ENCODE measurements at regions not wholly inside any gene's neighbourhood (a gene's known extent, or its start where the extent isn't known, plus 50 kb on each side); places are given as distances from the start of the nearest gene placed in this dataset.
"Not testable (repeated sequence)": the region's sequence is repeated elsewhere in the genome, so short reads cannot be mapped to it uniquely, and the experiment has no call there.

DNA sequence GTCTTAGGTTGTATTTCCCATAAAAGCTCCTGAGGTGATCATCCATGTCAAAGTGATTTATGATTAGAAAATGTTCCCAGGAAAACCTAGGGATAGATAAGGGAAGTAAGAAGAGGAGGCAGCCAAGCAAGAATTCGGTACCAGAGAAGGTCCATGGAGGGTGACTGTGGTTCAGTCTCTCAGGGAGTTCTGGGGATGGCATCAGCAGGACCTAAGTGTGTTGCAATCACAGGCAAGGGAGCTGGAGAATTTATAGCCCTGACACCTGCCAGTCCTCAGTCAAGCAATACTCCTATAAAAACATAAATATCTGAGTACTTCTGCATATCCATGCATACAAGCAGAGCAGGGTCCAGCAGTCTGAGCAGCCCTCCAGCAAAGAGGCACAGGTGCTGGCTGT, 95.6 kb upstream of the TOPAZ1 start:
- Mint-ChIP-seq H3K36me3 (no peaks in the 10 kb centered on the region), H3K4me3 (no peak overlapping the region), H3K9me3 (peaks cover 1% of the 10 kb centered on the region), H3K27ac (no peak overlapping the region), H3K4me1 (no peaks in the 10 kb centered on the region), H3K27me3 (peaks cover 47% of the 10 kb centered on the region)
- DNase-seq, result no peak

DNA sequence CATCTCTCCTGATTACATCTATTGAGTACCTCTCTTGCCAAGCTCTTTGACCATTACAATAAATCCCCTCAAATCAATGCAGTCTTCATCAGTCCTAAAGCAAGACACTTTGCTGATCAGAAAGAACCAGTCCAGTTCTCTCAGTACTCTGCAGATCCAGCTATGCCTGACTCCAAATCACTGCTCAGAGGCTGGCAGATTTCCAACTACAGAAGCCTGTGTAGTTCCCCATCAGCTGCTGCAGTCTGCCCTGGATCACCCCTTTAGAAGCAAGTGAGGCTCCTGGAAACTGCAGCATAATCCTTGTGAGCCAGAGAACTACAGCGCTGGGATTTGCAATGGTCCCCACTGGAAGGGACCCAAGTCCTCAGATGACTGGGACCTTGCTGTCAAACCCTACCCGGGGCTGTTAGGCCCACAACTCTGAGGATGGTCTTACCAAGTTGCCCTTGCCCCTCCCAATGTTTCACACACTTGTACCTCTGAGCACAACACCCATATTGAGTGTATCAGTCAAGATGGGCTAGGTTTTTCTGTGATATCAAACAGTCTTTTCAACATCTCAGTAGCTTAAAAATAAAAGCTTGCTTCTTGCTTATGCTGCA, 81.9 kb upstream of the TOPAZ1 start:
- no peak overlapping the region for H3K4me3 Mint-ChIP-seq
- no peaks in the 10 kb centered on the region for H3K36me3 Mint-ChIP-seq
- H3K27me3 Mint-ChIP-seq, result peaks cover 34% of the 10 kb centered on the region
- H3K9me3 Mint-ChIP-seq, result no peaks in the 10 kb centered on the region
- no peaks in the 10 kb centered on the region for H3K4me1 Mint-ChIP-seq
- no peak for DNase-seq
- no peak overlapping the region for H3K27ac Mint-ChIP-seq

DNA sequence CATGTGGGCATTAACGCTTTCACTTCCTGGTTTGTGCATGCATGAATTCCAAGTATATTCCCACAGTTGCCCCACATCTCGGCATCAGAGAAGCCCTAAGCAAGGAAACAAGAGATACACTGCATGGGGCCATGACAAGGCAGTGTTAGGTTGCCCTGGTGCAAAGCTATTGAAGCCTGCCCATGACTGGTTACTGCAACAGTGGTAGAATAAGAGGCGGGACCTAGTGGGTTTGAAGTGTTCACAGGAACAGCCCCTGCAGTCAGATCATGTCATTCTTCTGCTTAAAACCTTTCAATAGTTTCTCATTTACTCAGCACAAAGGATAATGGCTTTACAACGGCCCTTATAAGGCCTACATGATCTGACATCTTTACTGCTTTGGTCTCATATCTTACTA, 80.9 kb upstream of the TOPAZ1 start:
- DNase-seq, result no peak
- Mint-ChIP-seq H3K36me3 (no peaks in the 10 kb centered on the region), H3K27me3 (peaks cover 32% of the 10 kb centered on the region)

DNA sequence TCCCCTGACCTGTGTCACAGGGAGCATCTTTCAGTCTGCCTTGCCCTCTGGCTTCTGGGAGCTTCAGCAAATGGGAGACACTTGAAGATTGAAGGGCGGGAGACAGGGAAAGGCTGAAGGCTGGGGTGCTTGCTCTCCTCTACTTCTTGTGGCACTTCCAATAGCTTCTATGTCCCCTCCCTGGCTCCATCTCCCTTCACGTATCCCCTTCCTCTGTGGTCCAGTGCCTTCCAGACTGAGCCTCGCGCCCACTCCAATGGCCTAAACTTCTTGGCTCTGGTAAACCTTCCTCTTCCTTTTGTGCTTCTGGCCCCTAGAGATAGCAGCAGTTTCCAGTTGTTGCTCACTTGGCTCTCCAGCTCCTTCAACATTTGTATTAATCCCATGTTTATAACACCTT, 69.8 kb upstream of the TOPAZ1 start:
- Mint-ChIP-seq H3K4me1 (no peaks in the 10 kb centered on the region), H3K4me3 (no peak overlapping the region), H3K36me3 (no peaks in the 10 kb centered on the region)

More for the DNA sequence above, 80.9 kb upstream of the TOPAZ1 start:
- no peaks in the 10 kb centered on the region for H3K4me1 Mint-ChIP-seq
- no peak overlapping the region for H3K4me3 Mint-ChIP-seq
- H3K9me3 Mint-ChIP-seq, result no peaks in the 10 kb centered on the region
- H3K27ac Mint-ChIP-seq, result no peak overlapping the region

DNA sequence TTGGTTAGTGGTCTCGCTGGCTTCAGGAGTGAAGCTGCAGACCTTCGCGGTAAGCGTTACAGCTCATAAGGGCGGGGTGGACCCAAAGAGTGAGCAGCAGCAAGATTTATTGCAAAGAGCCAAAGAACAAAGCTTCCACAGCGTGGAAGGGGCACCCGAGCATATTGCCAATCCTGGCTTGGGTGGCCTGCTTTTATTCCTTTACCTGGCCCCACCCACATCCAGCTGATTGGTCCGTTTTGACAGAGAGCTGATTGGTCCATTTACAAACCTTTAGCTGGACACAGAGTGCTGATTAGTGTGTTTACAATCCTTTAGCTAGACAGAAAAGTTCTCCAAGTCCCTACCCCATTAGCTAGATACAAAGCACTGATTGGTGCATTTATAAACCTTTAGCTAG, 69.0 kb upstream of the TOPAZ1 start:
- H3K4me1 Mint-ChIP-seq, H3K4me3 Mint-ChIP-seq, H3K36me3 Mint-ChIP-seq, H3K9me3 Mint-ChIP-seq, DNase-seq, H3K27ac Mint-ChIP-seq: not testable (repeated sequence)
- peaks cover 27% of the 10 kb centered on the region for H3K27me3 Mint-ChIP-seq

More for the DNA sequence above, 69.8 kb upstream of the TOPAZ1 start:
- peaks cover 27% of the 10 kb centered on the region for H3K27me3 Mint-ChIP-seq
- DNase-seq, result no peak
- H3K27ac Mint-ChIP-seq, result no peak overlapping the region
- peaks cover 4% of the 10 kb centered on the region for H3K9me3 Mint-ChIP-seq

DNA sequence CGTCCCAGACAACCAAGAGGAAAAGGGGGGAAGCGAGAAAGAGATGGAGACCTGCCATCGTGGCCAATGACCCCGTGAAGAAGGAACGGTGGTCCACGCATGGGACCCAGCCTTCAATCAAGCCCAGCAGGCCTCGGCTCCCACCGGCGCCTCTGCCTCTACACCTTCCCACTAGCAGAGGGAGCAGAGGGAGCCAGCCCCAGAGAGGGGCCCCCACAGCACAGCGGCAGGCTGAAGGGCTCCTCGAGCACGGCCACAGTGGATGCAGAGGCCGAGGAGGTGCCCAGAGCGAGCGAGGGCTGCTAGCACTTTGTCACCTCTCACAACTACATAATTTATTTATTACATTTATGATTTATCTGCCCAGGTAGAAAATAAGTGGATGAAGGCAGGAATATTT, 68.4 kb upstream of the TOPAZ1 start:
- Mint-ChIP-seq H3K9me3 (peaks cover 4% of the 10 kb centered on the region), H3K4me1 (no peaks in the 10 kb centered on the region), H3K4me3 (no peak overlapping the region), H3K36me3 (no peaks in the 10 kb centered on the region), H3K27ac (no peak overlapping the region), H3K27me3 (peaks cover 23% of the 10 kb centered on the region)
- DNase-seq, result no peak

DNA sequence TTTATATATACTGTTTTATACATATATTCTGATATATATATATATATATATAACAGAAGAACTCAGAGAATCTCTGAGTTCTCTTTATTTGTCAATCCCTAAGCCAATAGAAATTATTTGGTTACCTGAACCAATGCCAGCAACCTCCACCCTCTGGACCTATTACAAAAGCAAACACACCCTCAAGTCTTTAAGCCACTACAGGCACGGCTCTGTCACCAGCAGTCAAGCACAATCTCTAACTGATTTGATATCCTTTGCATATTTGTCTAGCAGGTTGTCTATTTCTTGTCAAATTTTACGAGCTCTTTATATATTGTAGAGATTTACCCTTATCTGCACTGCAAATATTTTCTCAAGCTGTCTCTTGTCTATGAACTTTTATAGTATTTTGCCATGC, 66.6 kb upstream of the TOPAZ1 start:
- Mint-ChIP-seq H3K4me3 (no peak overlapping the region), H3K9me3 (peaks cover 4% of the 10 kb centered on the region), H3K4me1 (no peaks in the 10 kb centered on the region), H3K27ac (no peak overlapping the region), H3K27me3 (peaks cover 23% of the 10 kb centered on the region), H3K36me3 (no peaks in the 10 kb centered on the region)
- no peak for DNase-seq

DNA sequence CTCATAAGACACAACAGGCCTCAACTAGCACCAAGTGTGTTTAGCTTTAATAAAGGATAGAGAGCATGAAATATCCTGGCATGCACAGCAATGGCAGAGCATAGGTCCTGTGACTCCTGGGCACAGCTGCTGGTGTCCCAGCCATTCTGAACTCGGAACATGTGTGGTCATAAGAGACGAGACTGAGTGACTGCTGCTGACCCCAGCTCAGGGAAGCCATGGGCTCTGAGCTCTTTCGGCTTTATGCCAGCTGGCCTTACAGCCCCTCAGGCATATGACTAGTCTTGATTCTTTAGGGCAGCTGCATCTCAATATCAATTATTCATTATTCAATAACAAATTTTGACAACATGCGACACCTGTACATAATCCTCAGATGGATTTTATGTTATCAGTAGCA, 62.4 kb upstream of the TOPAZ1 start:
- H3K4me1 Mint-ChIP-seq, result peaks cover 2% of the 10 kb centered on the region
- no peak overlapping the region for H3K27ac Mint-ChIP-seq
- peaks cover 12% of the 10 kb centered on the region for H3K27me3 Mint-ChIP-seq
- no peak for DNase-seq
- H3K36me3 Mint-ChIP-seq, result no peaks in the 10 kb centered on the region
- no peaks in the 10 kb centered on the region for H3K9me3 Mint-ChIP-seq
- H3K4me3 Mint-ChIP-seq, result no peak overlapping the region

DNA sequence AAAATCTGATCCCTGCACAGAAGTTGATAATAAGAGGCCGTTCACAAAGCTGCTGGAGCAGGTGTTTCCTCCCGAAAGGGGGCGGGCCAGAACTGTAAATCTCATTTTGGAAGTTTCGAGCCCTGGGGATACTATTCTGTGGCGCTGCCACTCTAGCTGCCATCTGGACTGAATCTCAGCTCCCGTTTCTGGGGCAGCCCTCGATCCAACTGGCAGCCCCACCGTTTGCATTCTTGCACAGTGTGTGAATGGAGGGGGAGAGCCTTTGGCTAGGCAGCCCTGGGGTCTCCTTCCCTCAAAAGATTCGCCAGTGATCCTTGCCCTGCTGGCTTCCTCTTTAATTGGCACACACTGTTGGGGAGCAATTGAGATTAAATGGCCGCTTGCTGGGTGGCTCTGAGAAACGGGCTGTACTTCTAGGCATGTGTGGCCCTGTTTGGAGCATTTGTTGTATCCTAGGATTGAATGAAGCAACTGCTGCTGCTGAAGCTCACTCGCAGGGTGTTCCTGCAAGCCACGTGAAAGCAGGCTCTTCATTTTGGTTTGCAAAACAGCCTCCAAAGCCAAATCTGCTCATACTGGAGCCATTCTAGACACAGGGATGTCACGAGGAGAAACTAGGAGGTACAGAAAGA, 57.2 kb upstream of the TOPAZ1 start:
- H3K4me3 Mint-ChIP-seq, result no peak overlapping the region
- H3K4me1 Mint-ChIP-seq, result peaks cover 5% of the 10 kb centered on the region
- no peaks in the 10 kb centered on the region for H3K9me3 Mint-ChIP-seq
- peaks cover 26% of the 10 kb centered on the region for H3K27me3 Mint-ChIP-seq
- H3K36me3 Mint-ChIP-seq, result no peaks in the 10 kb centered on the region
- no peak for DNase-seq
- no peak overlapping the region for H3K27ac Mint-ChIP-seq

DNA sequence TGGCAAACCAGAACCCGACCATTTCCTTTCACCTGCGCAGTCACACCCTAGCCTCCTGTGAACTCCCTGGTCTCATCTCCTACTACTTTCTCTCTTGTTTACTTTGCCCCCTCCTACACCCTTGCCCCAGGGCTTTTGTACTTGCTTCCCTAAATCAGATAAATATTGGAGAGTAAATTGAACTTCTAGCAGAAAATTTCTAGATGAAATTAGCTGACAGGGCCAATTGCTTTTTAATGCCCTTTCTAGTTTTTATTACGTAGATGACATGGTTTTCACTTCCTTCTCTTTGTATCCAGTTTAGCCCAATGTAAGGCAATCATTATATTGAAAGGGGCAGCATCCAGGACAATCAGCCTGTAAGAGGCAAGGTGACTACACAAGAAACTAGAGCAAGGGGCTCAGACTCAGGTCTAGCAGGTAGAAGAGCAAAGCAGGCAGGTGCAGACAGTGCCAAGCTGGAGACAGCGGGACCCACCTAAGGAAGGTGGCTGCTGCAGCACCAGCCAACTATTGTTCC, 56.2 kb upstream of the TOPAZ1 start:
- peaks cover 5% of the 10 kb centered on the region for H3K4me1 Mint-ChIP-seq
- H3K4me3 Mint-ChIP-seq, result no peak overlapping the region
- H3K9me3 Mint-ChIP-seq, result no peaks in the 10 kb centered on the region
- DNase-seq, result no peak
- H3K36me3 Mint-ChIP-seq, result no peaks in the 10 kb centered on the region
- no peak overlapping the region for H3K27ac Mint-ChIP-seq
- H3K27me3 Mint-ChIP-seq, result peaks cover 26% of the 10 kb centered on the region

DNA sequence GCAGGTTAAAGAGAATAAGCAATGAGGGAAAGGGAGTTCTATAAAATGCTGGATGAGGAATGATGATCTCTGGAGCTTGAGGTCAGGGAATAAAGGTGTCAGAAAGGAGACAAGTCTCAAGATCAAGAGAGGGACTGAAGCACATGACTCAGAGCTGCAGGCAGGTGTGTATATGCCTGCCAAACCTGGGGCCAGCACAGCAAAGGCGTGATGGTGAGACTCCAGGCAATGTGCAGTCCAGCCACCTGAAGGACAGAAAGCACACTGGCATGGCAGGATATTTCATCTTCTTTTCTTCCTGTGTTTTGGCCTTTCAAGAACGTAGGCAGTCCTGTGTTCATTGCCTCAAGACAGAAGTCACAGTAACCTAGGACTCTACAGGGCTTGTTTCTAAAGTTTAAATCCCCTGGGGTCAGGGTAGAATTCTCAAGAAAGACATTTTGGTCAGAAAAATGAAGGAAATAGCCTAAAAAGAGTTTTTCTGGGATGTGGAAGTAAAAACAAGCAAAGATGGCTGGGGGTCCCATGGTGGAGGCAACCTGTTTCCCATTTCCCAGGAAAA, 55.5 kb upstream of the TOPAZ1 start:
- H3K4me3 Mint-ChIP-seq, result no peak overlapping the region
- H3K27ac Mint-ChIP-seq, result no peak overlapping the region
- H3K27me3 Mint-ChIP-seq, result peaks cover 26% of the 10 kb centered on the region
- no peaks in the 10 kb centered on the region for H3K36me3 Mint-ChIP-seq
- no peaks in the 10 kb centered on the region for H3K9me3 Mint-ChIP-seq
- no peak for DNase-seq
- H3K4me1 Mint-ChIP-seq, result peaks cover 5% of the 10 kb centered on the region

DNA sequence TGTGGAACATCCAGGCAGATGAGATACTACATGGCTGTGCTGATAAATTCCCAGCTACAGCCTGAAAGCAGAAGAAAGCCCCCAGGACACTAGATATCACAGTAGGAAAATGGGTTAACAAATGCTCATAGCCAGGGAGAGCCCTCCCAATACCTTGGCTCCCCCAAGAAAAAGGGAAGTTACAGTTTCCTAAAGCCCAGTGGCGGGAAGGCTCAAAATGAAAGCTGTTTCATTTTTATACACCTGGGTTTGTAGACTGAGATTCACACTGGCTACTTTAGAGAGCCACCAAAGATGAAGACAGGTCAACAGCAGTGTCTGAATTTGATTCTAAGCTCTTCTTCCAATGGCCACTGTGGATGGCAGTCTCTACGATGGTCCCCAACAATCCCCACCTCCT, 55.0 kb upstream of the TOPAZ1 start:
- Mint-ChIP-seq H3K9me3 (peaks cover 2% of the 10 kb centered on the region), H3K36me3 (no peaks in the 10 kb centered on the region), H3K4me1 (peaks cover 5% of the 10 kb centered on the region), H3K4me3 (no peak overlapping the region), H3K27ac (no peak overlapping the region), H3K27me3 (peaks cover 22% of the 10 kb centered on the region)
- DNase-seq, result no peak
